OCI-LY7 (cell line): ENCODE measurements at regions not wholly inside any gene's neighbourhood (a gene's known extent, or its start where the extent isn't known, plus 50 kb on each side); places are given as distances from the start of the nearest gene placed in this dataset.

ENCODE experiments used
- BruUV-seq: library from RNA; stranded (reverse); fragments of 400-500 nt; replicated peaks from 2 replicates; lab custom pipeline; 2021; lab: Mats Ljungman, UMichigan
- CTCF ChIA-PET: fragments of 300-600 bp; sonication (Branson Sonifier 250); formaldehyde crosslinking; loops from one replicate; lab custom pipeline; 2022; ENCODE audit warnings: antibody characterized with exemption; ENCODE audit not compliant: unreplicated experiment; lab: Charles Lee
- POLR2A ChIA-PET: fragments of 300-600 bp; sonication (Branson Sonifier 250); formaldehyde crosslinking; loops from one replicate; lab custom pipeline; 2022; ENCODE audit warnings: antibody characterized with exemption; lab: Charles Lee
- DNase-seq: peaks from one replicate; pipeline ENCODE4 v3.0.0-alpha.2; 2015; ENCODE audit warnings: low spot score
- H2AFZ ChIP-seq: fragments of 200-600 bp; sonication (generic), shearing (Covaris generic); 2 replicates; pipeline ENCODE4 v1.6.1; 2014; ENCODE audit warnings: mild to moderate bottlenecking, antibody characterized with exemption, low read length, moderate library complexity
- H3K27ac ChIP-seq: fragments of 200-600 bp; sonication (generic); 2 replicates; pipeline ENCODE4 v1.5.1; 2014; ENCODE audit warnings: mixed run types, low read depth, mild to moderate bottlenecking, moderate library complexity, low read length, inconsistent platforms; ENCODE audit not compliant: poor library complexity, severe bottlenecking
- H3K36me3 ChIP-seq: fragments of 200-600 bp; sonication (generic); 2 replicates; pipeline ENCODE4 v1.6.1; 2014; ENCODE audit warnings: mild to moderate bottlenecking, antibody characterized with exemption, low read length, moderate library complexity, mixed read lengths; ENCODE audit not compliant: insufficient read depth
- H3K4me1 ChIP-seq: fragments of 200-600 bp; sonication (generic); 2 replicates; pipeline ENCODE4 v1.5.1; 2014; ENCODE audit warnings: mild to moderate bottlenecking, low read length; ENCODE audit not compliant: insufficient read depth, poor library complexity, severe bottlenecking
- H3K4me2 ChIP-seq: fragments of 200-600 bp; sonication (generic); 2 replicates; pipeline ENCODE4 v1.6.1; 2014; ENCODE audit warnings: mild to moderate bottlenecking, low read length
- H3K4me3 ChIP-seq: fragments of 200-600 bp; sonication (generic); 2 replicates; pipeline ENCODE4 v1.5.1; 2014; ENCODE audit warnings: mild to moderate bottlenecking, low read depth, low read length; ENCODE audit not compliant: poor library complexity, severe bottlenecking
- H3K79me2 ChIP-seq: fragments of 200-600 bp; sonication (generic); 2 replicates; pipeline ENCODE4 v1.6.1; 2016; ENCODE audit warnings: low read depth, mild to moderate bottlenecking, low read length, moderate library complexity, mixed read lengths; ENCODE audit not compliant: insufficient read depth
- H3K9me2 ChIP-seq: fragments of 200-600 bp; sonication (generic); 2 replicates; pipeline ENCODE4 v1.6.1; 2016; ENCODE audit warnings: mild to moderate bottlenecking, low read length, mixed read lengths; ENCODE audit not compliant: insufficient read depth
- H3K9me3 ChIP-seq: fragments of 200-600 bp; sonication (generic); 2 replicates; pipeline ENCODE4 v1.6.1; 2014; ENCODE audit warnings: mild to moderate bottlenecking, mixed run types, low read length, mixed read lengths
- H4K20me1 ChIP-seq: fragments of 200-600 bp; sonication (generic); 2 replicates; pipeline ENCODE4 v1.6.1; 2014; ENCODE audit warnings: mild to moderate bottlenecking, antibody characterized with exemption, low read length, moderate library complexity, mixed read lengths; ENCODE audit not compliant: insufficient read depth
- CTCF ChIP-seq: fragments of 200-600 bp; sonication (generic); conservative IDR thresholded peaks from 2 replicates; pipeline ENCODE4 v1.5.1; 2014; ENCODE audit warnings: mild to moderate bottlenecking, antibody characterized with exemption, low read length, moderate library complexity, mixed read lengths
- EZH2phosphoT487 ChIP-seq: fragments of 200-600 bp; sonication (generic); IDR thresholded peaks from 2 replicates; pipeline ENCODE4 v1.6.1; 2018; ENCODE audit warnings: low read depth, borderline replicate concordance, mild to moderate bottlenecking, mixed run types, antibody characterized with exemption, low read length, moderate library complexity, mixed read lengths
- intact Hi-C: fragments of 100-400 bp; cut with micrococcal nuclease; formaldehyde crosslinking; loops from one replicate; pipeline ENCODE4 v1.10.0; 2022; ENCODE audit not compliant: unreplicated experiment

- ChIA-PET CTCF (no interaction called here), POLR2A (no interaction called here)
- H3K79me2 ChIP-seq, result no peaks in the 10 kb centered on the region
- no peak overlapping the region for H3K4me3 ChIP-seq
- no peaks in the 10 kb centered on the region for H3K4me1 ChIP-seq
- H3K9me2 ChIP-seq, result no peaks in the 10 kb centered on the region
- intact Hi-C loops, result no loop called here
- H2AFZ ChIP-seq, result no peak overlapping the region
- H3K9me3 ChIP-seq, result no peaks in the 10 kb centered on the region
- no peaks in the 10 kb centered on the region for H3K36me3 ChIP-seq
- no peaks in the 10 kb centered on the region for H4K20me1 ChIP-seq
- no peak for TF ChIP-seq EZH2phosphoT487
- TF ChIP-seq CTCF, result no peak
- no peak overlapping the region for H3K27ac ChIP-seq
- no peak for DNase-seq
- no peak overlapping the region for H3K4me2 ChIP-seq
- no TSS peak for BruUV-seq
These were observed 178.0 kb upstream of the FAM3C start for GRCh38 chr7:121574109-121574508.

GRCh38 chr7:121572615-121573014 lies 176.5 kb upstream of the FAM3C start:
- H3K27ac ChIP-seq, result no peak overlapping the region
- no peak for DNase-seq
- H3K79me2 ChIP-seq, result no peaks in the 10 kb centered on the region
- H3K4me2 ChIP-seq, result no peak overlapping the region
- intact Hi-C loops, result no loop called here
- H3K36me3 ChIP-seq, result no peaks in the 10 kb centered on the region
- H3K4me1 ChIP-seq, result no peaks in the 10 kb centered on the region
- TF ChIP-seq EZH2phosphoT487 (no peak), CTCF (no peak)
- ChIA-PET CTCF (no interaction called here), POLR2A (interaction anchor here (0.6 kb wide), 1 partner anchor 1947 kb away, joined by 3 read pairs; no protein-coding TSS in a partner anchor)
- no peak overlapping the region for H3K4me3 ChIP-seq
- H3K9me3 ChIP-seq, result no peaks in the 10 kb centered on the region
- no peaks in the 10 kb centered on the region for H3K9me2 ChIP-seq
- no peaks in the 10 kb centered on the region for H4K20me1 ChIP-seq
- no peak overlapping the region for H2AFZ ChIP-seq
- no TSS peak for BruUV-seq

- no peak for DNase-seq
- TF ChIP-seq EZH2phosphoT487 (no peak), CTCF (no peak)
- H3K4me2 ChIP-seq, result no peak overlapping the region
- H3K9me2 ChIP-seq, result no peaks in the 10 kb centered on the region
- no peaks in the 10 kb centered on the region for H3K4me1 ChIP-seq
- H4K20me1 ChIP-seq, result no peaks in the 10 kb centered on the region
- no peaks in the 10 kb centered on the region for H3K36me3 ChIP-seq
- no peak overlapping the region for H3K27ac ChIP-seq
- no peak overlapping the region for H2AFZ ChIP-seq
- intact Hi-C loops, result no loop called here
- H3K4me3 ChIP-seq, result no peak overlapping the region
- BruUV-seq, result no TSS peak
- ChIA-PET CTCF (no interaction called here), POLR2A (interaction anchor here (0.7 kb wide), 1 partner anchor 9 kb away, joined by 3 read pairs; no protein-coding TSS in a partner anchor)
- no peaks in the 10 kb centered on the region for H3K79me2 ChIP-seq
- no peaks in the 10 kb centered on the region for H3K9me3 ChIP-seq
These were observed 174.3 kb upstream of the FAM3C start for GRCh38 chr7:121570365-121570764.
